ENCODE measurements at regions not wholly inside any gene's neighbourhood (a gene's known extent, or its start where the extent isn't known, plus 50 kb on each side); places are given as distances from the start of the nearest gene placed in this dataset.

GRCh38 chr18:28725876-28726275 is 548.9 kb upstream of the CDH2 start:
- no peak overlapping the region for H3K4me3 Mint-ChIP-seq
- no peaks in the 10 kb centered on the region for H3K27me3 Mint-ChIP-seq
- ChIA-PET CTCF (no interaction called here), POLR2A (no interaction called here)
- intact Hi-C loops (cut with micrococcal nuclease), result no loop called here
- ATAC-seq (ENCODE audit: low read depth), result no peak
- no peaks in the 10 kb centered on the region for H3K9me3 Mint-ChIP-seq
- TF ChIP-seq CTCF (IDR thresholded peaks at IDR 0.05), result no peak
- H3K4me1 Mint-ChIP-seq, result no peaks in the 10 kb centered on the region
- no peak for DNase-seq
- H3K36me3 Mint-ChIP-seq (ENCODE audit: low read depth), result no peaks in the 10 kb centered on the region
- no peak overlapping the region for H3K27ac Mint-ChIP-seq

- DNase-seq (no peak), ATAC-seq (ENCODE audit: low read depth) (no peak)
- Mint-ChIP-seq H3K4me1 (no peaks in the 10 kb centered on the region), H3K27me3 (no peaks in the 10 kb centered on the region), H3K4me3 (no peak overlapping the region), H3K36me3 (ENCODE audit: low read depth) (no peaks in the 10 kb centered on the region), H3K27ac (no peak overlapping the region), H3K9me3 (no peaks in the 10 kb centered on the region)
- CTCF ChIA-PET, result no interaction called here
- TF ChIP-seq CTCF (IDR thresholded peaks at IDR 0.05), result no peak
- intact Hi-C loops (cut with micrococcal nuclease), result no loop called here
- POLR2A ChIA-PET, result no interaction called here
Measured at GRCh38 chr18:28723506-28723905, 546.6 kb upstream of the CDH2 start.

DNA sequence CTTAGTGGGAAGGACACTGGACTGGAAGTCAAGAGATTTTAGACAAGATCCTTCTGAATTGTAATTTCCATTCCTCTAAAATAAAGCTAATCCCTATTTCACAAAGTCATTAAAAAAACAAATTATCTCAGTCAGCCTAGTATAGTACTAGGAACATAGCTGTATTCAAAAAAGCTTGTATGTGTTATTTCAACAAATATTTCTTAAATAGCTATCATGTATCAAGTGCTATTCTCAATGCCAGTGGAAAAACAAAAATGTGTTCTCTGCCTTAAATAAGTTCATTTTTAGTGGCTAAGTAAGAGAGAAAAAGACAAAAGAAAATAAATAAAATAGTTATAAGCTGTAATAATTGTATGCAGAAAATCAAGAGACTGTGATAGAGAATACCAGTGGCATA is 541.8 kb upstream of the CDH2 start:
- TF ChIP-seq CTCF (IDR thresholded peaks at IDR 0.05), result no peak
- ChIA-PET CTCF (no interaction called here), POLR2A (no interaction called here)
- peaks cover 2% of the 10 kb centered on the region for H3K9me3 Mint-ChIP-seq
- no peak overlapping the region for H3K4me3 Mint-ChIP-seq
- H3K4me1 Mint-ChIP-seq, result no peaks in the 10 kb centered on the region
- H3K36me3 Mint-ChIP-seq (ENCODE audit: low read depth), result no peaks in the 10 kb centered on the region
- no peaks in the 10 kb centered on the region for H3K27me3 Mint-ChIP-seq
- intact Hi-C loops (cut with micrococcal nuclease), result loop anchor here (10.0 kb wide), 1 partner anchor 46 kb away; no protein-coding TSS in a partner anchor
- no peak overlapping the region for H3K27ac Mint-ChIP-seq
- DNase-seq (no peak), ATAC-seq (ENCODE audit: low read depth) (no peak)

DNA sequence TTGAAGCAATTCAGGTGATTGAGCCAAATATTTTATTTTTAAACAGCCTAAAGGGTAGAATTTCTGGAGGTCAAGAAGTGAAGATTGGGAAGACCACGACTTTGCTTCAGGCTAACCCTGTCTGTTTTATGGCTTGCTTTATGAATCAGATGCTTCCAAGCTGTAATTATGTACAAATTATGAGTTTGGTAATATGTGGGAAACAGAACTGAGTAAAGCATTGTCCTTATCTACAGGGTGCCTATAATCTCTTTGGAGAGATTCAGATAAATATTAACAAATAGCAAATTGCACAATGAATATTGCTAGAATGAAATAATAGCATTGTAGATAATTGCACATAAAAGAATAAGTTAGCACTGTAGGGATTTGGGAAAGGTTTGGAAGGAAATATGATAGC is 539.4 kb upstream of the CDH2 start:
- Mint-ChIP-seq H3K4me3 (no peak overlapping the region), H3K27ac (no peak overlapping the region), H3K4me1 (no peaks in the 10 kb centered on the region), H3K36me3 (ENCODE audit: low read depth) (no peaks in the 10 kb centered on the region), H3K27me3 (no peaks in the 10 kb centered on the region), H3K9me3 (peaks cover 5% of the 10 kb centered on the region)
- ChIA-PET CTCF (no interaction called here), POLR2A (no interaction called here)
- TF ChIP-seq CTCF (IDR thresholded peaks at IDR 0.05), result no peak
- intact Hi-C loops (cut with micrococcal nuclease), result loop anchor here (10.0 kb wide), 1 partner anchor 48 kb away; no protein-coding TSS in a partner anchor
- DNase-seq (no peak), ATAC-seq (ENCODE audit: low read depth) (no peak)

- H3K4me3 Mint-ChIP-seq, result no peak overlapping the region
- ATAC-seq (ENCODE audit: low read depth) (no peak), DNase-seq (no peak)
- no peaks in the 10 kb centered on the region for H3K36me3 Mint-ChIP-seq (ENCODE audit: low read depth)
- no peaks in the 10 kb centered on the region for H3K4me1 Mint-ChIP-seq
- POLR2A ChIA-PET, result no interaction called here
- peaks cover 8% of the 10 kb centered on the region for H3K9me3 Mint-ChIP-seq
- no peak for TF ChIP-seq CTCF (IDR thresholded peaks at IDR 0.05)
- H3K27ac Mint-ChIP-seq, result no peak overlapping the region
- CTCF ChIA-PET, result no interaction called here
- H3K27me3 Mint-ChIP-seq, result no peaks in the 10 kb centered on the region
- intact Hi-C loops (cut with micrococcal nuclease), result loop anchor here (10.0 kb wide), 1 partner anchor 50 kb away; no protein-coding TSS in a partner anchor
Measured at GRCh38 chr18:28715206-28715605, 538.3 kb upstream of the CDH2 start.
